GM12878 (cell line): ENCODE measurements at regions not wholly inside any gene's neighbourhood (a gene's known extent, or its start where the extent isn't known, plus 50 kb on each side); places are given as distances from the start of the nearest gene placed in this dataset.

Experiments used
- ATAC-seq: fragments of 200-7000 bp; cut with Tn5 transposase; 3 replicates; pipeline ENCODE4 v1.9.1; 2020; ENCODE audit warnings: mild to moderate bottlenecking, moderate library complexity
- BruUV-seq: library from RNA; stranded (reverse); fragments of 400-500 nt; replicated peaks from 2 replicates; lab custom pipeline; 2021; lab: Mats Ljungman, UMichigan
- CTCF ChIA-PET: fragments of 300-600 bp; sonication (Branson Sonifier 250); formaldehyde crosslinking; extraction: SDS; loops from one replicate; lab custom pipeline; 2021; ENCODE audit warnings: inconsistent platforms; lab: Yijun Ruan, JAX
- POLR2A ChIA-PET: fragments of 350-600 bp; formaldehyde crosslinking; extraction: SDS; loops from one replicate; lab custom pipeline; 2021; ENCODE audit warnings: inconsistent platforms; lab: Charles Lee
- RAD21 ChIA-PET: fragments of 300-600 bp; sonication (Branson Sonifier 250); formaldehyde crosslinking; loops from one replicate; lab custom pipeline; 2023; ENCODE audit warnings: antibody characterized with exemption; ENCODE audit not compliant: unreplicated experiment; lab: Charles Lee
- SMC1A ChIA-PET: fragments of 300-600 bp; sonication (Branson Sonifier 250); formaldehyde crosslinking; loops from one replicate; lab custom pipeline; 2023; ENCODE audit not compliant: unreplicated experiment, uncharacterized antibody; lab: Charles Lee
- DNase-seq: peaks from one replicate; pipeline ENCODE4 v3.0.0-alpha.2; 2011; ENCODE audit warnings: low read depth, low spot score
- FAIRE-seq: peaks from 3 replicates; lab custom pipeline; 2011; peaks lifted over from hg19 to GRCh38; lab: Jason Lieb, UNC
- H2AFZ ChIP-seq: 2 replicates; pipeline ENCODE4 v1.6.0; 2011; ENCODE audit warnings: low read depth, low read length, control low read depth; ENCODE audit not compliant: control insufficient read depth
- H3K27ac ChIP-seq: 2 replicates; pipeline ENCODE4 v1.5.1; 2011; ENCODE audit warnings: control low read depth; ENCODE audit not compliant: control insufficient read depth, insufficient read depth
- H3K27me3 ChIP-seq, 2 experiments: replicated peaks in 1 of 2; 2 replicates each; pipeline versions ENCODE4 v1.6.0 to v1.6.1; 2011; ENCODE audit warnings: low read length in 1 of 2; ENCODE audit not compliant: control insufficient read depth in 2 of 2, insufficient read depth in 2 of 2
- H3K36me3 ChIP-seq, 2 experiments: 2 replicates each; pipeline ENCODE4 v1.5.1; 2011; ENCODE audit warnings: low read length in 1 of 2; ENCODE audit not compliant: control insufficient read depth in 2 of 2, insufficient read depth in 2 of 2
- H3K4me1 ChIP-seq: 2 replicates; pipeline ENCODE4 v1.6.1; 2011; ENCODE audit warnings: mild to moderate bottlenecking, low read length, moderate library complexity, mixed read lengths; ENCODE audit not compliant: control insufficient read depth, insufficient read depth
- H3K4me2 ChIP-seq: 2 replicates; pipeline ENCODE4 v1.6.0; 2011; ENCODE audit warnings: control low read depth; ENCODE audit not compliant: control insufficient read depth, insufficient read depth
- H3K4me3 ChIP-seq: fragments of 200-600 bp; sonication (generic); 2 replicates; pipeline ENCODE4 v1.5.1; 2016
- H3K79me2 ChIP-seq: 2 replicates; pipeline ENCODE4 v1.6.0; 2011; ENCODE audit warnings: low read length; ENCODE audit not compliant: control insufficient read depth, insufficient read depth
- H3K9ac ChIP-seq: 2 replicates; pipeline ENCODE4 v1.8.0; 2011; ENCODE audit warnings: low read length, control low read depth, mixed read lengths; ENCODE audit not compliant: control insufficient read depth, insufficient read depth
- H3K9me3 ChIP-seq: replicated peaks from 3 replicates; pipeline ENCODE4 v1.5.1; 2011; ENCODE audit warnings: mild to moderate bottlenecking, low read length; ENCODE audit not compliant: control insufficient read depth, insufficient read depth
- H4K20me1 ChIP-seq: 2 replicates; pipeline ENCODE4 v1.6.0; 2011; ENCODE audit not compliant: control insufficient read depth, insufficient read depth
- BCL11A ChIP-seq: IDR thresholded peaks from 2 replicates; pipeline ENCODE4 v1.6.1; 2011; ENCODE audit warnings: low read depth, low read length
- ESRRA ChIP-seq: IDR thresholded peaks from 2 replicates; pipeline ENCODE4 v1.6.1; 2012; ENCODE audit warnings: mild to moderate bottlenecking, low read length, improper control_type of control experiment
- FOXM1 ChIP-seq: IDR thresholded peaks from 2 replicates; pipeline ENCODE4 v1.6.1; 2012; ENCODE audit warnings: low read depth, mild to moderate bottlenecking, inconsistent platforms, low read length, moderate library complexity
- HCFC1 ChIP-seq: fragments of 150-350 bp; IDR thresholded peaks from 2 replicates; pipeline ENCODE4 v1.6.1; 2014; ENCODE audit warnings: low read length
- HDGF ChIP-seq: fragments of 450-650 bp; IDR thresholded peaks from 2 replicates; pipeline ENCODE4 v1.6.1; 2016; ENCODE audit warnings: antibody characterized with exemption
- HSF1 ChIP-seq: fragments of 150-350 bp; IDR thresholded peaks from 2 replicates; pipeline ENCODE4 v1.6.1; 2014; ENCODE audit warnings: mild to moderate bottlenecking, low read depth, low read length
- JUND ChIP-seq: IDR thresholded peaks from 2 replicates; pipeline ENCODE4 v1.6.1; 2012; ENCODE audit warnings: low read depth, mild to moderate bottlenecking, low read length, improper control_type of control experiment, moderate library complexity
- MYB ChIP-seq: fragments of 150-350 bp; IDR thresholded peaks from 2 replicates; pipeline ENCODE4 v1.6.1; 2014; ENCODE audit warnings: mild to moderate bottlenecking, low read depth, low read length, borderline replicate concordance
- NFYB ChIP-seq: IDR thresholded peaks from 2 replicates; pipeline ENCODE4 v1.6.1; 2011; ENCODE audit warnings: low read depth, mild to moderate bottlenecking, low read length, improper control_type of control experiment, moderate library complexity; ENCODE audit not compliant: insufficient read depth
- PAX5 ChIP-seq: IDR thresholded peaks from 2 replicates; pipeline ENCODE4 v1.6.1; 2011; ENCODE audit warnings: low read depth, low read length, borderline replicate concordance
- REST ChIP-seq: IDR thresholded peaks from 2 replicates; pipeline ENCODE4 v1.6.1; 2012; ENCODE audit warnings: mild to moderate bottlenecking, low read depth, low read length
- STAT3 ChIP-seq: IDR thresholded peaks from 2 replicates; pipeline ENCODE4 v1.6.1; 2011; ENCODE audit warnings: low read depth, low read length, improper control_type of control experiment
- TCF7 ChIP-seq: IDR thresholded peaks from 2 replicates; pipeline ENCODE4 v1.6.1; 2014; ENCODE audit warnings: antibody characterized with exemption, borderline replicate concordance
- ZBTB11 ChIP-seq: fragments of 450-650 bp; formaldehyde crosslinking; IDR thresholded peaks from 2 replicates; pipeline ENCODE4 v1.5.0; 2022; ENCODE audit warnings: mild to moderate bottlenecking, missing genetic modification characterization
- WGBS: methylation state at CpG from one replicate; pipeline ENCODE4 v1.1.6; 2016; ENCODE audit warnings: low lambda C conversion rate; ENCODE audit not compliant: insufficient replicate concordance, insufficient coverage; ENCODE audit errors: missing lambda C conversion rate; 5-methylcytosine and 5-hydroxymethylcytosine counted together
- in situ Hi-C: fragments of 300-500 bp; cut with MboI; formaldehyde crosslinking; loops from 9 replicates; pipeline ENCODE4 v1.14.3; 2018; ENCODE audit warnings: mixed read lengths
- intact Hi-C: fragments of 100-400 bp; cut with micrococcal nuclease; formaldehyde crosslinking; loops from one replicate; pipeline ENCODE4 v1.14.2; 2022; ENCODE audit not compliant: unreplicated experiment

GRCh38 chr3:157829786-157830185 is 276.4 kb downstream of the SHOX2 start:
- SMC1A ChIA-PET = no interaction called here
- CTCF ChIA-PET = no interaction called here
- Histone ChIP-seq H3K27ac (no peak overlapping the region), H3K9ac (no peak overlapping the region), H3K36me3 (no peaks in the 10 kb centered on the region), H3K4me3 (no peak overlapping the region), H3K4me2 (no peak overlapping the region), H3K27me3 (no peaks in the 10 kb centered on the region), H3K79me2 (no peaks in the 10 kb centered on the region), H2AFZ (no peak overlapping the region), H3K4me1 (no peaks in the 10 kb centered on the region), H3K9me3 (no peaks in the 10 kb centered on the region; the same call in 2 of the 3 replicates), H4K20me1 (no peaks in the 10 kb centered on the region)
- 17% methylated on average over 2 of the region's 2 CpGs for WGBS
- FAIRE-seq = no peak
- no peak for DNase-seq
- in situ Hi-C loops = no loop called here
- BruUV-seq = no TSS peak
- RAD21 ChIA-PET = no interaction called here
- no peak for ATAC-seq
- intact Hi-C loops = no loop called here
- POLR2A ChIA-PET = no interaction called here
- TF ChIP-seq HSF1 = no peak
- TF ChIP-seq NFYB = no peak
- no peak for TF ChIP-seq JUND
- TF ChIP-seq HDGF = no peak
- TF ChIP-seq PAX5 = no peak
- no peak for TF ChIP-seq ESRRA
- no peak for TF ChIP-seq TCF7
- TF ChIP-seq MYB = no peak
- TF ChIP-seq FOXM1 = no peak
- TF ChIP-seq ZBTB11 (CRISPR knock-in tag) = no peak
- TF ChIP-seq STAT3 = no peak
- TF ChIP-seq HCFC1 = no peak
- TF ChIP-seq BCL11A = no peak
- TF ChIP-seq REST = no peak
